SU-DHL-6 (cell line): ENCODE measurements at regions not wholly inside any gene's neighbourhood (a gene's known extent, or its start where the extent isn't known, plus 50 kb on each side); places are given as distances from the start of the nearest gene placed in this dataset.

Experiments
- H2AFZ ChIP-seq: fragments of 200-600 bp; sonication (generic); 2 replicates; pipeline ENCODE4 v1.6.1; 2014; ENCODE audit warnings: low read depth, mild to moderate bottlenecking, moderate library complexity, mixed read lengths, antibody characterized with exemption, low read length; ENCODE audit not compliant: severe bottlenecking
- H3F3A ChIP-seq: fragments of 200-600 bp; shearing (Covaris generic); 2 replicates; pipeline ENCODE4 v1.6.0; 2016; ENCODE audit warnings: antibody characterized with exemption, mild to moderate bottlenecking; ENCODE audit not compliant: insufficient read depth
- H3K27ac ChIP-seq: fragments of 200-600 bp; sonication (generic); 2 replicates; pipeline ENCODE4 v1.5.1; 2016; ENCODE audit warnings: low read depth, mild to moderate bottlenecking, low read length, moderate library complexity, mixed read lengths
- H3K27me3 ChIP-seq: fragments of 200-600 bp; sonication (generic), shearing (Covaris generic); 2 replicates; pipeline ENCODE4 v1.6.0; 2014; ENCODE audit warnings: mild to moderate bottlenecking, low read length
- H3K36me3 ChIP-seq: fragments of 200-600 bp; sonication (generic); 2 replicates; pipeline ENCODE4 v1.6.1; 2014; ENCODE audit warnings: mild to moderate bottlenecking, low read length, mixed read lengths
- H3K4me2 ChIP-seq: fragments of 300-600, 200-600 bp; shearing (Covaris generic), sonication (generic); 2 replicates; pipeline ENCODE4 v1.6.0; 2014; ENCODE audit warnings: low read length, low read depth, mild to moderate bottlenecking; ENCODE audit not compliant: poor library complexity, severe bottlenecking
- H3K4me3 ChIP-seq: fragments of 200-600 bp; sonication (generic); 2 replicates; pipeline ENCODE4 v1.5.1; 2014; ENCODE audit warnings: antibody characterized with exemption, low read length, mild to moderate bottlenecking, mixed read lengths; ENCODE audit not compliant: insufficient read depth, poor library complexity, severe bottlenecking
- H3K79me2 ChIP-seq: fragments of 200-600 bp; sonication (generic); 2 replicates; pipeline ENCODE4 v1.6.1; 2014; ENCODE audit warnings: mild to moderate bottlenecking, low read length, moderate library complexity; ENCODE audit not compliant: insufficient read depth
- H3K9ac ChIP-seq: fragments of 200-600 bp; sonication (generic); 2 replicates; pipeline ENCODE4 v1.7.0; 2014; ENCODE audit warnings: mild to moderate bottlenecking, low read length
- H3K9me2 ChIP-seq: fragments of 200-600 bp; sonication (generic); replicated peaks from 2 replicates; pipeline ENCODE4 v1.6.1; 2014; ENCODE audit warnings: low read length; ENCODE audit not compliant: insufficient read depth
- H3K9me3 ChIP-seq: fragments of 200-600 bp; sonication (generic); 2 replicates; pipeline ENCODE4 v1.6.1; 2014; ENCODE audit warnings: low read length, mixed read lengths; ENCODE audit not compliant: insufficient read depth
- H4K20me1 ChIP-seq: fragments of 200-600 bp; sonication (generic); 2 replicates; pipeline ENCODE4 v1.6.1; 2014; ENCODE audit warnings: low read depth, mild to moderate bottlenecking, antibody characterized with exemption, low read length, moderate library complexity, mixed read lengths
- CTCF ChIP-seq: fragments of 200-600 bp; sonication (generic); IDR thresholded peaks from one replicate; pipeline ENCODE4 v1.5.1; 2017; ENCODE audit warnings: antibody characterized with exemption, mild to moderate bottlenecking, low read length, moderate library complexity; ENCODE audit not compliant: insufficient read depth, poor library complexity, severe bottlenecking
- EZH2phosphoT487 ChIP-seq: fragments of 200-600 bp; sonication (generic), shearing (Covaris generic); conservative IDR thresholded peaks from 2 replicates; pipeline ENCODE4 v1.6.1; 2018; ENCODE audit warnings: mild to moderate bottlenecking, antibody characterized with exemption, low read length, moderate library complexity, mixed read lengths

GRCh38 chr2:125169022-125169763, 1144.1 kb downstream of the CNTNAP5 start:
- no peaks in the 10 kb centered on the region for H3K79me2 ChIP-seq
- no peak overlapping the region for H3K4me3 ChIP-seq
- H3K4me2 ChIP-seq: no peak overlapping the region
- no peaks in the 10 kb centered on the region for H3K27me3 ChIP-seq
- H4K20me1 ChIP-seq: no peaks in the 10 kb centered on the region
- H3K9me3 ChIP-seq: no peaks in the 10 kb centered on the region
- H3K9ac ChIP-seq: no peak overlapping the region
- H2AFZ ChIP-seq: no peak overlapping the region
- no peak overlapping the region for H3K27ac ChIP-seq
- H3F3A ChIP-seq: no peaks in the 10 kb centered on the region
- H3K36me3 ChIP-seq: no peaks in the 10 kb centered on the region; the same call in 1 of the 2 replicates
- no peaks in the 10 kb centered on the region for H3K9me2 ChIP-seq
- no peak for TF ChIP-seq EZH2phosphoT487
- no peak for TF ChIP-seq CTCF

GRCh38 chr2:125169764-125170146, 1144.7 kb downstream of the CNTNAP5 start:
- no peak overlapping the region for H3K27ac ChIP-seq
- H3K9me3 ChIP-seq: no peaks in the 10 kb centered on the region
- H3F3A ChIP-seq: no peaks in the 10 kb centered on the region
- no peaks in the 10 kb centered on the region for H3K79me2 ChIP-seq
- H3K4me3 ChIP-seq: no peak overlapping the region
- H3K9me2 ChIP-seq: no peaks in the 10 kb centered on the region
- TF ChIP-seq CTCF (no peak), EZH2phosphoT487 (no peak)
- no peak overlapping the region for H3K4me2 ChIP-seq
- no peaks in the 10 kb centered on the region for H3K27me3 ChIP-seq
- no peaks in the 10 kb centered on the region for H4K20me1 ChIP-seq
- H3K36me3 ChIP-seq: no peaks in the 10 kb centered on the region; the same call in 1 of the 2 replicates
- H3K9ac ChIP-seq: no peak overlapping the region
- no peak overlapping the region for H2AFZ ChIP-seq

- Histone ChIP-seq H3F3A (no peaks in the 10 kb centered on the region), H3K79me2 (no peaks in the 10 kb centered on the region), H3K4me2 (no peak overlapping the region), H4K20me1 (no peaks in the 10 kb centered on the region), H3K4me3 (no peak overlapping the region), H3K9me2 (no peaks in the 10 kb centered on the region), H3K27ac (no peak overlapping the region), H3K9me3 (no peaks in the 10 kb centered on the region), H3K36me3 (no peaks in the 10 kb centered on the region; the same call in 1 of the 2 replicates), H2AFZ (no peak overlapping the region), H3K27me3 (no peaks in the 10 kb centered on the region), H3K9ac (no peak overlapping the region)
- TF ChIP-seq EZH2phosphoT487: no peak
- no peak for TF ChIP-seq CTCF
Observed at GRCh38 chr2:125172181-125172580, 1147.1 kb downstream of the CNTNAP5 start.
